ENCODE measurements at regions not wholly inside any gene's neighbourhood (a gene's known extent, or its start where the extent isn't known, plus 50 kb on each side); places are given as distances from the start of the nearest gene placed in this dataset.

DNA sequence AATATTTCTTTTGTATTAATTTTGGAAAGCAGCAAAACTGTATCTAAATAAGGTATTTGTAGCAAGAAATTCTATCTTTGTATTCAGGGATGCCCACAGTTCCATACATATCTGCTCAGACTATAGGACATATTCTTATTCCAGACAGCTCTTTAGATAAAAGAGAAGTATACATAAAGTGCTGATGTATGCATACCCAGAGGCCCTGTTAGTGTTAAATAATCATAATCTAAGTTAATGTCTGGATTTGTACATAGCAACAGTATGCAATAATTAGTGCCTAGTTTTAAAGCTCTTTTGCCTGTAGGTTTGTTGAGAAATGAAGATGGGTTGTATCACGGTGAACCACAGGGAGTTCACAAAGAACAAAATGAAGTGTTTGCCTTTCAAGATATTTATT, 428.0 kb upstream of the RGPD4 start:
- H3K4me1 ChIP-seq (ENCODE audit: insufficient read depth, low read length) = no peaks in the 10 kb centered on the region
- DNase-seq (no peak), ATAC-seq (ENCODE audit: insufficient read depth, low read depth) (no peak)
- no peaks in the 10 kb centered on the region for H3K27me3 ChIP-seq (ENCODE audit: insufficient read depth, low read length, poor library complexity)
- H3K79me2 ChIP-seq (ENCODE audit: insufficient read depth, low read length) = no peaks in the 10 kb centered on the region
- no peaks in the 10 kb centered on the region for H4K20me1 ChIP-seq (ENCODE audit: insufficient read depth, low read length)
- H3K9me3 ChIP-seq (ENCODE audit: insufficient read depth, low read length, severe bottlenecking) = no peaks in the 10 kb centered on the region
- no peak overlapping the region for H3K27ac ChIP-seq (ENCODE audit: low read length)
- H3K4me2 ChIP-seq (ENCODE audit: insufficient read depth, low read length) = no peak overlapping the region
- H3K4me3 ChIP-seq (ENCODE audit: low read depth in 1 of 2, low read length in 2 of 2) = no peak overlapping the region
- no peak overlapping the region for H2AFZ ChIP-seq (ENCODE audit: low read depth, low read length)
- no peaks in the 10 kb centered on the region for H3K36me3 ChIP-seq (ENCODE audit: insufficient read depth, low read length)
- H3K9ac ChIP-seq (ENCODE audit: low read depth, low read length) = no peak overlapping the region
- no peak for TF ChIP-seq EZH2 (IDR thresholded peaks at IDR 0.05; ENCODE audit: borderline replicate concordance, low read depth, low read length, severe bottlenecking)
- TF ChIP-seq, protein P1, sequence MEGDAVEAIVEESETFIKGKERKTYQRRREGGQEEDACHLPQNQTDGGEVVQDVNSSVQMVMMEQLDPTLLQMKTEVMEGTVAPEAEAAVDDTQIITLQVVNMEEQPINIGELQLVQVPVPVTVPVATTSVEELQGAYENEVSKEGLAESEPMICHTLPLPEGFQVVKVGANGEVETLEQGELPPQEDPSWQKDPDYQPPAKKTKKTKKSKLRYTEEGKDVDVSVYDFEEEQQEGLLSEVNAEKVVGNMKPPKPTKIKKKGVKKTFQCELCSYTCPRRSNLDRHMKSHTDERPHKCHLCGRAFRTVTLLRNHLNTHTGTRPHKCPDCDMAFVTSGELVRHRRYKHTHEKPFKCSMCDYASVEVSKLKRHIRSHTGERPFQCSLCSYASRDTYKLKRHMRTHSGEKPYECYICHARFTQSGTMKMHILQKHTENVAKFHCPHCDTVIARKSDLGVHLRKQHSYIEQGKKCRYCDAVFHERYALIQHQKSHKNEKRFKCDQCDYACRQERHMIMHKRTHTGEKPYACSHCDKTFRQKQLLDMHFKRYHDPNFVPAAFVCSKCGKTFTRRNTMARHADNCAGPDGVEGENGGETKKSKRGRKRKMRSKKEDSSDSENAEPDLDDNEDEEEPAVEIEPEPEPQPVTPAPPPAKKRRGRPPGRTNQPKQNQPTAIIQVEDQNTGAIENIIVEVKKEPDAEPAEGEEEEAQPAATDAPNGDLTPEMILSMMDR (IDR thresholded peaks at IDR 0.05; ENCODE audit: borderline replicate concordance, extremely low read depth, low read length, poor library complexity, severe bottlenecking) = no peak

DNA sequence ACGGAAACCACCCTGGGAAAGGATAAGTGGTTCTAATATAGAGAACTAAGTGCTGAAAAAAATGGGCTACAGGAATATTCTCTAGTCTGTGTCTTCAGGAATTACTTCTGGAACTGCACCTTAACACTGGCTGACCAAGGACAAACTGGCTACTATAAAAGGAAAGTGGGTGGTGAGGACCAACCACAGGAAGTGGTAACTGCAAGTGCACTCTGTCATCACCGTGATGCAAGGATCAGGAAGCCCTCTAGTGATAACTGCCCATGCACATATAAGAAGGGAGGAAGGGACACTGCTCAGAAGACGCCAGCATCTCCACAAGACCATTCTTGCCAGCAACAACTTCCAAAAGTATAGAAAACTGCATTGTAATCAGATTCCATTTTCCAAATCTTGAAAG, 424.4 kb upstream of the RGPD4 start:
- Histone ChIP-seq H3K36me3 (ENCODE audit: insufficient read depth, low read length) (no peaks in the 10 kb centered on the region), H3K27me3 (ENCODE audit: insufficient read depth, low read length, poor library complexity) (no peaks in the 10 kb centered on the region), H3K79me2 (ENCODE audit: insufficient read depth, low read length) (no peaks in the 10 kb centered on the region), H3K4me3 (ENCODE audit: low read depth in 1 of 2, low read length in 2 of 2) (no peak overlapping the region), H3K4me1 (ENCODE audit: insufficient read depth, low read length) (no peaks in the 10 kb centered on the region), H3K9ac (ENCODE audit: low read depth, low read length) (no peak overlapping the region), H3K4me2 (ENCODE audit: insufficient read depth, low read length) (no peak overlapping the region), H3K9me3 (ENCODE audit: insufficient read depth, low read length, severe bottlenecking) (no peaks in the 10 kb centered on the region), H2AFZ (ENCODE audit: low read depth, low read length) (no peak overlapping the region), H3K27ac (ENCODE audit: low read length) (no peak overlapping the region), H4K20me1 (ENCODE audit: insufficient read depth, low read length) (no peaks in the 10 kb centered on the region)
- TF ChIP-seq EZH2 (IDR thresholded peaks at IDR 0.05; ENCODE audit: borderline replicate concordance, low read depth, low read length, severe bottlenecking) = no peak
- TF ChIP-seq, protein P1 (IDR thresholded peaks at IDR 0.05; ENCODE audit: borderline replicate concordance, extremely low read depth, low read length, poor library complexity, severe bottlenecking) = no peak
- DNase-seq (no peak), ATAC-seq (ENCODE audit: insufficient read depth, low read depth) (no peak)

DNA sequence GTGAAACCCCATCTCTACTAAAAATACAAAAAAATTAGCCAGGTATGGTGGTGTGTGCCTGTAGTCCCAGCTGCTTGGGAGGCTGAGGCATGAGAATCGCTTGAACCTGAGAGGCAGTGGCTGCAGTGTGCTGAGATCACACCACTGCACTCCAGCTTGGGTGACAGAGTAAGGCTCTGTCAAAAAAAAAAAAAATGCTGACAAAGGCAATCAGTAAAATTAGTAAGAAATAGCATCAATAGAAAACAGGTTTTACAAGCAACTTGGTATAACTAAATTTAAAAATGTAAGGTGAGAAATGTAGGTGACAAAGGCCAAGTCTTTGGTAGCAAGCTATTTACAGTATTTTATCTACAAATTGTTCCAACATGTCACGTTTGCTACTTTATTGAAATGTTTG, 421.4 kb upstream of the RGPD4 start:
- H3K27ac ChIP-seq (ENCODE audit: low read length) = no peak overlapping the region
- H3K27me3 ChIP-seq (ENCODE audit: insufficient read depth, low read length, poor library complexity) = no peaks in the 10 kb centered on the region
- H3K36me3 ChIP-seq (ENCODE audit: insufficient read depth, low read length) = no peaks in the 10 kb centered on the region
- no peak overlapping the region for H2AFZ ChIP-seq (ENCODE audit: low read depth, low read length)
- ATAC-seq (ENCODE audit: insufficient read depth, low read depth) = no peak
- no peak overlapping the region for H3K4me2 ChIP-seq (ENCODE audit: insufficient read depth, low read length)
- DNase-seq = no peak
- no peaks in the 10 kb centered on the region for H3K4me1 ChIP-seq (ENCODE audit: insufficient read depth, low read length)
- no peak for TF ChIP-seq EZH2 (IDR thresholded peaks at IDR 0.05; ENCODE audit: borderline replicate concordance, low read depth, low read length, severe bottlenecking)
- TF ChIP-seq, protein P1 (IDR thresholded peaks at IDR 0.05; ENCODE audit: borderline replicate concordance, extremely low read depth, low read length, poor library complexity, severe bottlenecking) = no peak
- no peaks in the 10 kb centered on the region for H3K9me3 ChIP-seq (ENCODE audit: insufficient read depth, low read length, severe bottlenecking)
- H4K20me1 ChIP-seq (ENCODE audit: insufficient read depth, low read length) = no peaks in the 10 kb centered on the region
- H3K9ac ChIP-seq (ENCODE audit: low read depth, low read length) = no peak overlapping the region
- H3K79me2 ChIP-seq (ENCODE audit: insufficient read depth, low read length) = no peaks in the 10 kb centered on the region
- no peak overlapping the region for H3K4me3 ChIP-seq (ENCODE audit: low read depth in 1 of 2, low read length in 2 of 2)

DNA sequence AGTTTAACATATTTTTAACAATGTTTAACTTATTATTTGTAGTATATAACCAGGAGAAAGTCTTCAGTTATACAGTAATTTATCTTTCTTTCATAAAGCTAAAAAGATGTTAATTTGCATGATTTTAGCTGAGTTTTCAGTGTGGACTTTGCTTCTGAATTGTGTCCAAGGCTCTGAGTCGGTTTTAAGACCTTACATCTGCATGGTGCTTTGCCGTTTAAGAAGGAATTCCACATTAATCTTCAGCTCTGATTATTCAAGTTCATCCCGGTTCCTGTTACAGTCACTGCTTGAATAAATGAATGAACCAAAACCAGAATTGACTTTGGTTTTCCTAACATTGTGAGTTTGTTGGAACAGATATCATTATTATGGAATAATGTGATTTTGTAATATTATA, 419.7 kb upstream of the RGPD4 start:
- Histone ChIP-seq H3K36me3 (ENCODE audit: insufficient read depth, low read length) (no peaks in the 10 kb centered on the region), H3K9me3 (ENCODE audit: insufficient read depth, low read length, severe bottlenecking) (no peaks in the 10 kb centered on the region), H3K27me3 (ENCODE audit: insufficient read depth, low read length, poor library complexity) (peaks cover 3% of the 10 kb centered on the region), H3K79me2 (ENCODE audit: insufficient read depth, low read length) (no peaks in the 10 kb centered on the region), H3K4me1 (ENCODE audit: insufficient read depth, low read length) (no peaks in the 10 kb centered on the region), H3K4me3 (ENCODE audit: low read depth in 1 of 2, low read length in 2 of 2) (no peak overlapping the region), H3K27ac (ENCODE audit: low read length) (no peak overlapping the region), H4K20me1 (ENCODE audit: insufficient read depth, low read length) (no peaks in the 10 kb centered on the region), H3K4me2 (ENCODE audit: insufficient read depth, low read length) (no peak overlapping the region), H3K9ac (ENCODE audit: low read depth, low read length) (no peak overlapping the region), H2AFZ (ENCODE audit: low read depth, low read length) (no peak overlapping the region)
- ATAC-seq (ENCODE audit: insufficient read depth, low read depth) = no peak
- TF ChIP-seq EZH2 (IDR thresholded peaks at IDR 0.05; ENCODE audit: borderline replicate concordance, low read depth, low read length, severe bottlenecking) = no peak
- TF ChIP-seq, protein P1 (IDR thresholded peaks at IDR 0.05; ENCODE audit: borderline replicate concordance, extremely low read depth, low read length, poor library complexity, severe bottlenecking) = no peak
- DNase-seq = no peak
